Karpas-422 (cell line): ENCODE measurements at regions not wholly inside any gene's neighbourhood (a gene's known extent, or its start where the extent isn't known, plus 50 kb on each side); places are given as distances from the start of the nearest gene placed in this dataset.

Experiments
- DNase-seq: peaks from one replicate; pipeline ENCODE4 v3.0.0-alpha.2; 2015
- H2AFZ ChIP-seq: fragments of 200-600 bp; sonication (generic); 2 replicates; pipeline ENCODE4 v1.6.1; 2014; ENCODE audit warnings: antibody characterized with exemption, low read length, mixed read lengths
- H3K27ac ChIP-seq: fragments of 200-600 bp; sonication (generic); 2 replicates; pipeline ENCODE4 v1.5.1; 2014; ENCODE audit warnings: mild to moderate bottlenecking, low read length, moderate library complexity
- H3K27me3 ChIP-seq: fragments of 200-600 bp; sonication (generic); 2 replicates; pipeline ENCODE4 v1.6.1; 2014; ENCODE audit warnings: low read length, mixed read lengths
- H3K36me3 ChIP-seq: fragments of 200-600 bp; sonication (generic); 2 replicates; pipeline ENCODE4 v1.6.1; 2014; ENCODE audit warnings: low read length, mixed read lengths; ENCODE audit not compliant: insufficient read depth
- H3K4me1 ChIP-seq: fragments of 200-600 bp; sonication (generic); 2 replicates; pipeline ENCODE4 v1.6.1; 2014; ENCODE audit warnings: mild to moderate bottlenecking, low read length, mixed read lengths
- H3K4me2 ChIP-seq: fragments of 200-600 bp; sonication (generic); 2 replicates; pipeline ENCODE4 v1.6.1; 2014; ENCODE audit warnings: low read length, low read depth, mild to moderate bottlenecking; ENCODE audit not compliant: poor library complexity, severe bottlenecking
- H3K4me3 ChIP-seq: fragments of 200-600 bp; sonication (generic); 2 replicates; pipeline ENCODE4 v1.5.1; 2014; ENCODE audit warnings: mild to moderate bottlenecking, antibody characterized with exemption, low read length, mixed read lengths
- H3K79me2 ChIP-seq: fragments of 200-600 bp; sonication (generic); 2 replicates; pipeline ENCODE4 v1.6.1; 2014; ENCODE audit warnings: mild to moderate bottlenecking, low read length, mixed read lengths
- H3K9ac ChIP-seq: fragments of 200-600 bp; sonication (generic); 2 replicates; pipeline ENCODE4 v1.6.0; 2014; ENCODE audit warnings: low read length
- H3K9me2 ChIP-seq: fragments of 200-600 bp; sonication (generic), shearing (Covaris generic); replicated peaks from 2 replicates; pipeline ENCODE4 v1.6.0; 2014; ENCODE audit warnings: mild to moderate bottlenecking, low read length, moderate library complexity; ENCODE audit not compliant: insufficient read depth
- H3K9me3 ChIP-seq: fragments of 300-700, 200-600 bp; sonication (generic); 2 replicates; pipeline ENCODE4 v1.6.1; 2014; ENCODE audit warnings: low read length, mixed read lengths
- H4K20me1 ChIP-seq: fragments of 200-600 bp; sonication (generic); 2 replicates; pipeline ENCODE4 v1.6.1; 2014; ENCODE audit warnings: mild to moderate bottlenecking, antibody characterized with exemption, low read length, low read depth; ENCODE audit not compliant: insufficient read depth

DNA sequence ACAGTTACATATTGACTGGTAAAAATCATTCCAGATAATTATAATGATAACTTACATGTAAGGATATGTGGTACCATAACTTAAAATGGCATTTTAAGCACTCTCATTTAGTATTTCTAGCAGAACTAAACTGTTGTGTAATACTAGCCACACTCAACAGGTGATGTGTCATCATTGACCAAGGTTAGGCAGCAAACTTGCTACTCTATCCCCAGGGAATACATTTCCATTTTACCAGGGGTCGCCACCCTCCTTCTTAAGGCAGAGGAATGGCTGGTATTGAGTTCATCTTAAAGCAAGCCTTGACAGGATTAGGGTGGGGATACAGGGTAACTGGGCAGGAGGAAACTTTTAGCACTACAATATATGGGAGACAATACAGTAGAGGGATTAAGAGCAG lies 259.8 kb upstream of the CAMK1G start:
- Histone ChIP-seq H4K20me1 (no peaks in the 10 kb centered on the region), H3K4me2 (no peak overlapping the region), H3K4me1 (no peaks in the 10 kb centered on the region), H3K9me2 (no peaks in the 10 kb centered on the region), H3K9me3 (no peaks in the 10 kb centered on the region), H3K36me3 (no peaks in the 10 kb centered on the region), H3K79me2 (no peaks in the 10 kb centered on the region), H3K27me3 (no peaks in the 10 kb centered on the region), H3K27ac (no peak overlapping the region), H3K4me3 (no peak overlapping the region), H2AFZ (no peak overlapping the region), H3K9ac (no peak overlapping the region)
- no peak for DNase-seq

DNA sequence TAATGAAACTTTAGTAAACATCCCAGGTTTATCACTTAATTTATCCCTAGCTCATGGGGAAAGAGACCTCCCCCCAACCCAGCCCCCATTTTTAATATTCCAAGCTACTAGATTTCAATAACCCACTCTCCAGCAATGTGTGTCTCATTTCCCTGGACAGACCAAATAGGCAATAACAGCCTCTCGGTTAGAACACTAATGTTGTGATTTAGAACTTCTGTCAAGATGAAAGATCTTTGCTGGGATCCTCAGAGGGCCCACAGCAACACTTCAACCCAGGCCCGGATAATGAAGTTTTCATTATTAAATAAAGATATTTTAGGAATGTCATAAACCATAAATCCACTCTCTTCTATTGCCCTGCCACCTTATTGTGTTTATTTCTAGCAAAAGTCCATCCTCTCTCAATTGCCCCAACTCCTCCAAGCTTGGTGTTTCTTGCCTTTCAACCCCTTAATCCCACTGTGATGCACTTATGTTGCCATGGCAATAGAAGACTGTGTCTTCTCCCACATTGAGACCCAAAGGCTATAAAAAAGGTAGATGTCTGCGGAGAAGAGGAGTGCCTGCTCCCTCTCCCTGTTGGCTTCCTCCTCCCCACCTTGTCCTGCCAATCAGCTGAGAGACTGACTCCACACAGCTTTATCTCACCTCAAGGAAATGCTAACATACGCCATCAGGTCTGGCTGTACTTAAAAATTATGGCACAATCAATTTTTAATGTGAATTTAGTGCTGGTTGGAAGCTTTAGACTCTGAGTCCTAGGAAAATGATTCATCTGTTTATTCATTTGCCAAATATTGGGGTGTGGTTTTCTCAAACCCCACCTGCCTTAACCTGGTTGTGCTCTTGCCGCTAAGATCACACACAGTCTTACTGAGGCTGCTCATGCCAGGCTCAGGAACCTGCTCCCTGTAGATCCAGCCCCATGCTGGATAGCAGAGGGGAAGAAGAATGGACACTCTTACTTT lies 258.3 kb upstream of the CAMK1G start:
- H2AFZ ChIP-seq, result no peak overlapping the region
- H3K4me3 ChIP-seq, result no peak overlapping the region
- H3K9me2 ChIP-seq, result no peaks in the 10 kb centered on the region
- no peak overlapping the region for H3K9ac ChIP-seq
- H3K4me2 ChIP-seq, result no peak overlapping the region
- H3K9me3 ChIP-seq, result no peaks in the 10 kb centered on the region
- no peak for DNase-seq
- no peaks in the 10 kb centered on the region for H3K79me2 ChIP-seq
- no peaks in the 10 kb centered on the region for H3K36me3 ChIP-seq
- no peaks in the 10 kb centered on the region for H3K27me3 ChIP-seq
- H4K20me1 ChIP-seq, result no peaks in the 10 kb centered on the region
- no peak overlapping the region for H3K27ac ChIP-seq
- no peaks in the 10 kb centered on the region for H3K4me1 ChIP-seq

- H3K4me3 ChIP-seq, result no peak overlapping the region
- no peaks in the 10 kb centered on the region for H4K20me1 ChIP-seq
- H3K36me3 ChIP-seq, result no peaks in the 10 kb centered on the region
- H3K9me3 ChIP-seq, result no peaks in the 10 kb centered on the region
- no peak for DNase-seq
- no peaks in the 10 kb centered on the region for H3K4me1 ChIP-seq
- H3K4me2 ChIP-seq, result no peak overlapping the region
- H3K27me3 ChIP-seq, result no peaks in the 10 kb centered on the region
- no peak overlapping the region for H3K27ac ChIP-seq
- H2AFZ ChIP-seq, result no peak overlapping the region
- no peaks in the 10 kb centered on the region for H3K9me2 ChIP-seq
- H3K9ac ChIP-seq, result no peak overlapping the region
- no peaks in the 10 kb centered on the region for H3K79me2 ChIP-seq
Observed at GRCh38 chr1:209326076-209326475, 257.4 kb upstream of the CAMK1G start.

DNA sequence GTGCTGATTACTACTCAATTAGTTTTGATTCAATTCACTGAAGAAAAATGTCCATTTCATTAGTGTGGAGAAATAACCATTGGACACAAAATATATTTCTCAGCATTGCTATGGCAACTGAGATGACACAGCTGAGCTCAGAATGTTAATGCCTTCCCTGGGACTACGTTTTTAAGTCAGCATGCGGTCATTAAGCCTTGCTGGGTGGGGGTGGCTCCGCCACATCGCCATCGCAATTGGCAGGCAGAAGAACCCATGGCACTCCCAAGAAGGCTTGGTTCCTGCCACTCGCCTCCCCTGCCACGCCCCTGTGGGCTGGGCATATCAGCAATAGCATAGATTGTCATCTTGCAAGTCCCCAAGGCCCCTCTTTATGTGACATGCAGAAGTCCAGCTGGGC lies 256.7 kb upstream of the CAMK1G start:
- Histone ChIP-seq H3K36me3 (no peaks in the 10 kb centered on the region), H3K9me2 (no peaks in the 10 kb centered on the region), H3K79me2 (no peaks in the 10 kb centered on the region), H3K27ac (no peak overlapping the region), H3K4me3 (no peak overlapping the region), H3K4me1 (no peaks in the 10 kb centered on the region), H4K20me1 (no peaks in the 10 kb centered on the region), H3K4me2 (no peak overlapping the region), H3K9me3 (no peaks in the 10 kb centered on the region), H3K9ac (no peak overlapping the region), H2AFZ (no peak overlapping the region), H3K27me3 (no peaks in the 10 kb centered on the region)
- no peak for DNase-seq

DNA sequence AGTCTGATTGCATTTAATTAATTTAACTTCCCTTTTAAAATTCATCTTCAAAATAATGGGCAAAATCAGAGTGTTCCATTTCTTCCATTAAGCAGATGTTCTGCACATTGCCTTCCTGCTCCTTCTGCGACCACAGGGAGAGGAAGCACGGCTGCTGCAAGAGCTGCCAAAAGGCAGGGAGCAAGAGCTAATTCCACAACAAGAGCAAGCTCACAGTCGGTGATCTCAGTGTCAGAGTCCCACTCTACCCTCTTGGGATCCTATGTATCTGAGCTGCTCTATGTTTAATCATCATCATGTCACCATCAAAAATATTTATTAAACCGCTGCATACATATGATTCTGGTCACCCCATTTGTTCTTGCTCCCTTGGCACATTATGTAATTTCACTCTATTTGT lies 255.3 kb upstream of the CAMK1G start:
- Histone ChIP-seq H3K27ac (no peak overlapping the region), H2AFZ (no peak overlapping the region), H3K36me3 (no peaks in the 10 kb centered on the region), H3K27me3 (no peaks in the 10 kb centered on the region), H3K4me3 (no peak overlapping the region), H3K79me2 (no peaks in the 10 kb centered on the region), H3K4me1 (no peaks in the 10 kb centered on the region), H3K9ac (no peak overlapping the region), H3K9me3 (no peaks in the 10 kb centered on the region), H4K20me1 (no peaks in the 10 kb centered on the region), H3K4me2 (no peak overlapping the region), H3K9me2 (no peaks in the 10 kb centered on the region)
- no peak for DNase-seq

DNA sequence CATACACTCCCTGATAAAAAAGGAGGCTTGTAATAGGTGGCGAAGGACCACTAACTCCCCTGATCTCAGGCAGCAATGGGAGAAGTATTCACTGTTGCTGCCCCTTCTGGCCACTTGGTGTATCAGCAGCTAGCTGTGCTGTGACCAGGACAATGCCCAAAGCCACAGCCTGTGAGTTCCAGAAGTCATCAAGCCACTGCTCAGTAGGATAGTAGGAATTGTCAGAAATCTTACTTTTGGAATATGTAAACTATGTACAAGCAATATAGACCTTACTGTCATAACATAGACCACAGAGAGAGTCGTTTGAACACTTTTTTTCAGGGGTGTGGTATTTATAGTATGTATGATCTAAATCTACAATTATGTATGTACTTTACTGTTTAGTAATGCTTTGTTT lies 248.3 kb upstream of the CAMK1G start:
- H3K9ac ChIP-seq, result no peak overlapping the region
- no peak overlapping the region for H3K27ac ChIP-seq
- peak; percentile 66 for DNase-seq
- no peak overlapping the region for H3K4me2 ChIP-seq
- no peaks in the 10 kb centered on the region for H3K9me2 ChIP-seq
- H3K4me1 ChIP-seq, result no peaks in the 10 kb centered on the region
- H3K79me2 ChIP-seq, result no peaks in the 10 kb centered on the region
- H3K4me3 ChIP-seq, result no peak overlapping the region
- no peaks in the 10 kb centered on the region for H3K9me3 ChIP-seq
- no peaks in the 10 kb centered on the region for H3K27me3 ChIP-seq
- H4K20me1 ChIP-seq, result no peaks in the 10 kb centered on the region
- H3K36me3 ChIP-seq, result no peaks in the 10 kb centered on the region
- H2AFZ ChIP-seq, result no peak overlapping the region

GRCh38 chr1:209341146-209341545 lies 242.4 kb upstream of the CAMK1G start:
- H2AFZ ChIP-seq, result no peak overlapping the region
- H3K9ac ChIP-seq, result no peak overlapping the region
- no peaks in the 10 kb centered on the region for H3K9me2 ChIP-seq
- H3K27me3 ChIP-seq, result no peaks in the 10 kb centered on the region
- H4K20me1 ChIP-seq, result no peaks in the 10 kb centered on the region
- no peak overlapping the region for H3K4me2 ChIP-seq
- no peak for DNase-seq
- H3K79me2 ChIP-seq, result no peaks in the 10 kb centered on the region
- H3K36me3 ChIP-seq, result no peaks in the 10 kb centered on the region
- no peaks in the 10 kb centered on the region for H3K4me1 ChIP-seq
- H3K27ac ChIP-seq, result no peak overlapping the region
- H3K4me3 ChIP-seq, result no peak overlapping the region
- no peaks in the 10 kb centered on the region for H3K9me3 ChIP-seq

- Histone ChIP-seq H3K4me1 (no peaks in the 10 kb centered on the region), H3K9ac (no peak overlapping the region), H4K20me1 (no peaks in the 10 kb centered on the region), H2AFZ (no peak overlapping the region), H3K36me3 (no peaks in the 10 kb centered on the region), H3K4me3 (no peak overlapping the region), H3K79me2 (no peaks in the 10 kb centered on the region), H3K9me3 (no peaks in the 10 kb centered on the region), H3K27ac (no peak overlapping the region), H3K9me2 (no peaks in the 10 kb centered on the region), H3K4me2 (no peak overlapping the region), H3K27me3 (no peaks in the 10 kb centered on the region)
- no peak for DNase-seq
Observed at GRCh38 chr1:209341673-209342420, 241.7 kb upstream of the CAMK1G start.
